Breast epithelium (tissue), 3 donors: ENCODE measurements at regions not wholly inside any gene's neighbourhood (a gene's known extent, or its start where the extent isn't known, plus 50 kb on each side); places are given as distances from the start of the nearest gene placed in this dataset.

Experiments
- CTCF ChIP-seq, 3 donors: fragments of 450-650 bp; IDR thresholded peaks; one replicate each; pipeline ENCODE4 v1.5.1; 2016 to 2017; ENCODE audit warnings: antibody characterized with exemption in 3 of 3, mild to moderate bottlenecking in 3 of 3, moderate library complexity in 3 of 3
- POLR2A ChIP-seq: fragments of 450-650 bp; IDR thresholded peaks from one replicate; pipeline ENCODE4 v1.6.1; 2016; ENCODE audit warnings: antibody characterized with exemption, mild to moderate bottlenecking, moderate library complexity
- POLR2AphosphoS5 ChIP-seq, 3 donors: sonication (generic); formaldehyde crosslinking; IDR thresholded peaks; one replicate each; pipeline ENCODE4 v1.6.1; 2017; ENCODE audit warnings: antibody characterized with exemption in 3 of 3

DNA sequence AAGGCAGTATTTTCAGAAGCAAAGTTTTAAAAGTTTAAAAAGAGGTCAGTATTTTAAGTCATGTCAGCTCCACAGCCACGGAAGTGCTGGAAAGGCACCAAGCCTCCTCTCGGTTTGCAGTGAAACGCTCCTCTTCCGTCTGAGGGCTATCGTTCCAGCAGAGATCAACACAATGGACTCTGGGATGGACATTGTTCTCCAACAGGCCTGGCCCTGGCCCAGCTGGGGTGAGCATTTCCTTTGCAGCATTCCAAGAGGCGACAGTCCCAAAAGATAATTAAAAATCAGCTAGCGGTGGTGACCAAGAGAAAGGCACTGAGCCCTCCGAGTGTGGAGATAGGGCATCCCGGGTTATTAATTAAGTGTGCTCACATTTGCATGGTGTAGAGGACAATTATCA is 95.9 kb upstream of the LCLAT1 start:
- no peak for TF ChIP-seq CTCF (IDR thresholded peaks at IDR 0.05)
- no peak for TF ChIP-seq POLR2A
- TF ChIP-seq POLR2AphosphoS5 (IDR thresholded peaks at IDR 0.05): no peak
